Endodermal cell (in vitro differentiated cells): ENCODE measurements at regions not wholly inside any gene's neighbourhood (a gene's known extent, or its start where the extent isn't known, plus 50 kb on each side); places are given as distances from the start of the nearest gene placed in this dataset.

Experiments used
- DNase-seq: peaks from one replicate; pipeline ENCODE4 v3.0.0-alpha.2; 2017
- H3K27ac ChIP-seq: 2 replicates; pipeline ENCODE4 v1.5.1; 2013; ENCODE audit warnings: mild to moderate bottlenecking, low read depth, low read length, moderate library complexity
- H3K27me3 ChIP-seq: 2 replicates; pipeline ENCODE4 v1.6.1; 2013; ENCODE audit warnings: mild to moderate bottlenecking, low read length, moderate library complexity; ENCODE audit not compliant: insufficient read depth, control insufficient read depth, poor library complexity, severe bottlenecking
- H3K36me3 ChIP-seq: 2 replicates; pipeline ENCODE4 v1.7.0; 2013; ENCODE audit warnings: mild to moderate bottlenecking, low read length, moderate library complexity; ENCODE audit not compliant: control insufficient read depth, insufficient read depth
- H3K4me1 ChIP-seq: one replicate; pipeline ENCODE4 v1.7.0; 2013; ENCODE audit warnings: low read length; ENCODE audit not compliant: control insufficient read depth, insufficient read depth
- H3K4me3 ChIP-seq: 2 replicates; pipeline ENCODE4 v1.5.1; 2013; ENCODE audit warnings: mild to moderate bottlenecking, low read length, moderate library complexity
- H3K9ac ChIP-seq: 2 replicates; pipeline ENCODE4 v1.6.1; 2013; ENCODE audit warnings: mild to moderate bottlenecking, low read length, moderate library complexity; ENCODE audit not compliant: poor library complexity, severe bottlenecking; ENCODE audit errors: extremely low read depth
- H3K9me3 ChIP-seq: 2 replicates; pipeline ENCODE4 v1.6.1; 2013; ENCODE audit warnings: mild to moderate bottlenecking, low read length, moderate library complexity; ENCODE audit not compliant: control insufficient read depth
- H3K27ac Mint-ChIP-seq: 2 replicates; pipeline ENCODE4 v1.8.0; 2020; ENCODE audit warnings: mixed read lengths
- H3K27me3 Mint-ChIP-seq: 2 replicates; pipeline ENCODE4 v1.8.0; 2021; ENCODE audit warnings: mild to moderate bottlenecking, mixed read lengths; ENCODE audit not compliant: insufficient read depth
- H3K36me3 Mint-ChIP-seq: 2 replicates; pipeline ENCODE4 v1.8.0; 2020; ENCODE audit warnings: low read depth, mixed read lengths
- H3K4me1 Mint-ChIP-seq: 2 replicates; pipeline ENCODE4 v1.8.0; 2020; ENCODE audit warnings: mixed read lengths
- H3K4me3 Mint-ChIP-seq: 2 replicates; pipeline ENCODE4 v1.8.0; 2020; ENCODE audit warnings: mild to moderate bottlenecking, moderate library complexity, mixed read lengths
- H3K9me3 Mint-ChIP-seq: 2 replicates; pipeline ENCODE4 v1.8.0; 2020; ENCODE audit warnings: mild to moderate bottlenecking, mixed read lengths
- WGBS, 2 experiments: methylation state at CpG; one replicate each; pipeline versions ENCODE4 v1.1.5 to v1.1.7; 2013; ENCODE audit warnings: missing lambda C conversion rate in 2 of 2, mixed read lengths in 1 of 2; ENCODE audit not compliant: insufficient coverage in 1 of 2, insufficient read length in 1 of 2; 5-methylcytosine and 5-hydroxymethylcytosine counted together
- TF ChIP-seq, protein P1 (sequence below): fragments of 200-600 bp; sonication (generic); conservative IDR thresholded peaks from 2 replicates; pipeline ENCODE4 v1.5.0; 2021; ENCODE audit warnings: antibody characterized with exemption, mild to moderate bottlenecking

GRCh38 chr2:41705634-41706033 is 342.2 kb upstream of the PKDCC start:
- WGBS, 2 experiments, result 79 to 93% methylated on average over 4 of the region's 4 CpGs
- DNase-seq, result no peak
- Mint-ChIP-seq H3K4me1 (peaks cover 9% of the 10 kb centered on the region), H3K4me3 (no peak overlapping the region), H3K36me3 (no peaks in the 10 kb centered on the region), H3K9me3 (no peaks in the 10 kb centered on the region), H3K27me3 (no peaks in the 10 kb centered on the region), H3K27ac (no peak overlapping the region)
- no peak overlapping the region for H3K27ac ChIP-seq
- TF ChIP-seq, protein P1, sequence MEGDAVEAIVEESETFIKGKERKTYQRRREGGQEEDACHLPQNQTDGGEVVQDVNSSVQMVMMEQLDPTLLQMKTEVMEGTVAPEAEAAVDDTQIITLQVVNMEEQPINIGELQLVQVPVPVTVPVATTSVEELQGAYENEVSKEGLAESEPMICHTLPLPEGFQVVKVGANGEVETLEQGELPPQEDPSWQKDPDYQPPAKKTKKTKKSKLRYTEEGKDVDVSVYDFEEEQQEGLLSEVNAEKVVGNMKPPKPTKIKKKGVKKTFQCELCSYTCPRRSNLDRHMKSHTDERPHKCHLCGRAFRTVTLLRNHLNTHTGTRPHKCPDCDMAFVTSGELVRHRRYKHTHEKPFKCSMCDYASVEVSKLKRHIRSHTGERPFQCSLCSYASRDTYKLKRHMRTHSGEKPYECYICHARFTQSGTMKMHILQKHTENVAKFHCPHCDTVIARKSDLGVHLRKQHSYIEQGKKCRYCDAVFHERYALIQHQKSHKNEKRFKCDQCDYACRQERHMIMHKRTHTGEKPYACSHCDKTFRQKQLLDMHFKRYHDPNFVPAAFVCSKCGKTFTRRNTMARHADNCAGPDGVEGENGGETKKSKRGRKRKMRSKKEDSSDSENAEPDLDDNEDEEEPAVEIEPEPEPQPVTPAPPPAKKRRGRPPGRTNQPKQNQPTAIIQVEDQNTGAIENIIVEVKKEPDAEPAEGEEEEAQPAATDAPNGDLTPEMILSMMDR, result no peak
- H3K36me3 ChIP-seq, result no peaks in the 10 kb centered on the region
- H3K9me3 ChIP-seq, result peaks cover 8% of the 10 kb centered on the region
- H3K4me3 ChIP-seq, result no peak overlapping the region
- H3K4me1 ChIP-seq, result peaks cover 6% of the 10 kb centered on the region
- no peaks in the 10 kb centered on the region for H3K27me3 ChIP-seq
- H3K9ac ChIP-seq, result no peak overlapping the region

- TF ChIP-seq, protein P1, result no peak
- peaks cover 8% of the 10 kb centered on the region for H3K9me3 ChIP-seq
- 94 to 98% methylated on average over 2 of the region's 2 CpGs for WGBS, 2 experiments
Observed at GRCh38 chr2:41706286-41706685, 341.5 kb upstream of the PKDCC start.

GRCh38 chr2:41707790-41708451 is 339.9 kb upstream of the PKDCC start:
- Mint-ChIP-seq H3K36me3 (no peaks in the 10 kb centered on the region), H3K27ac (no peak overlapping the region), H3K27me3 (no peaks in the 10 kb centered on the region), H3K4me1 (peaks cover 7% of the 10 kb centered on the region), H3K9me3 (no peaks in the 10 kb centered on the region), H3K4me3 (no peak overlapping the region)
- Histone ChIP-seq H3K27ac (no peak overlapping the region), H3K9me3 (peaks cover 8% of the 10 kb centered on the region), H3K36me3 (no peaks in the 10 kb centered on the region), H3K27me3 (no peaks in the 10 kb centered on the region), H3K4me1 (peaks cover 5% of the 10 kb centered on the region), H3K4me3 (no peak overlapping the region), H3K9ac (no peak overlapping the region)
- TF ChIP-seq, protein P1, result no peak
- 95 to 96% methylated on average over 6 to 10 of the region's 10 CpGs for WGBS, 2 experiments
- DNase-seq, result no peak

More at GRCh38 chr2:41706286-41706685, 341.5 kb upstream of the PKDCC start:
- Histone ChIP-seq H3K4me3 (no peak overlapping the region), H3K27me3 (no peaks in the 10 kb centered on the region), H3K4me1 (peaks cover 6% of the 10 kb centered on the region), H3K36me3 (no peaks in the 10 kb centered on the region), H3K9ac (no peak overlapping the region), H3K27ac (no peak overlapping the region)
- Mint-ChIP-seq H3K27me3 (no peaks in the 10 kb centered on the region), H3K4me3 (no peak overlapping the region), H3K4me1 (peaks cover 9% of the 10 kb centered on the region), H3K27ac (no peak overlapping the region), H3K36me3 (no peaks in the 10 kb centered on the region), H3K9me3 (no peaks in the 10 kb centered on the region)
- no peak for DNase-seq
